ENCODE measurements at regions not wholly inside any gene's neighbourhood (a gene's known extent, or its start where the extent isn't known, plus 50 kb on each side); places are given as distances from the start of the nearest gene placed in this dataset.

DNA sequence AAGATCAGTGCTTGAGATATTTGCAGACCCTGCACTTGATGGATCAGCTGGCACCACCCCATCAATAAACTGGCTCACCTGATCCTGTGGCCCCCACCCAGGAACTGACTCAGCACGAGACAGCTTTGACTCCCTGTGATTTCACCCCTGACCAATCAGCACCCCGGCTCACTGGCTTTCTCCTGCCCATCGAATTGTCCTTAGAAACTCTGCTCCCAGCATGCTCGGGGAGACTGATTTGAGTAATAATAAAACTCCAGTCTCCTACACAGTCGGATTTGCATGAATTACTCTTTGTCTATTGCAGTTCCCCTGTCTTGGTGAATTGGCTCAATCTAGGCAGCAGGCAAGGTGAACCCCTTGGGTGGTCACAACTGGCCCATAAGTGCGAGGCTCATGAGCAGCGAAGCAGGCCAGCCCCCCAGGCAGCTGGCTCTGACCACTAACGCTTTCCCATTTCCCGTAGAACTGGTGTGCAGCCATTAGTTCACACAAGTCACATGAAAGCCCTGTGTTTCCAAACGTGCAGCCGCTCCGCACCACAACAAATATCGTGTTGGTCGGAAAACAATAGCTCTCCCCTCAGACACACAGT lies 79.6 kb downstream of the RSPH3 start:
- Histone ChIP-seq H3K27ac (no peak overlapping the region), H3K27me3 (no peaks in the 10 kb centered on the region), H3K4me1 (no peaks in the 10 kb centered on the region), H3K4me3 (no peak overlapping the region), H3K36me3 (no peaks in the 10 kb centered on the region), H3K9me3 (no peaks in the 10 kb centered on the region)
- TF ChIP-seq POLR2A (IDR thresholded peaks at IDR 0.05), result no peak
- TF ChIP-seq, protein P1, sequence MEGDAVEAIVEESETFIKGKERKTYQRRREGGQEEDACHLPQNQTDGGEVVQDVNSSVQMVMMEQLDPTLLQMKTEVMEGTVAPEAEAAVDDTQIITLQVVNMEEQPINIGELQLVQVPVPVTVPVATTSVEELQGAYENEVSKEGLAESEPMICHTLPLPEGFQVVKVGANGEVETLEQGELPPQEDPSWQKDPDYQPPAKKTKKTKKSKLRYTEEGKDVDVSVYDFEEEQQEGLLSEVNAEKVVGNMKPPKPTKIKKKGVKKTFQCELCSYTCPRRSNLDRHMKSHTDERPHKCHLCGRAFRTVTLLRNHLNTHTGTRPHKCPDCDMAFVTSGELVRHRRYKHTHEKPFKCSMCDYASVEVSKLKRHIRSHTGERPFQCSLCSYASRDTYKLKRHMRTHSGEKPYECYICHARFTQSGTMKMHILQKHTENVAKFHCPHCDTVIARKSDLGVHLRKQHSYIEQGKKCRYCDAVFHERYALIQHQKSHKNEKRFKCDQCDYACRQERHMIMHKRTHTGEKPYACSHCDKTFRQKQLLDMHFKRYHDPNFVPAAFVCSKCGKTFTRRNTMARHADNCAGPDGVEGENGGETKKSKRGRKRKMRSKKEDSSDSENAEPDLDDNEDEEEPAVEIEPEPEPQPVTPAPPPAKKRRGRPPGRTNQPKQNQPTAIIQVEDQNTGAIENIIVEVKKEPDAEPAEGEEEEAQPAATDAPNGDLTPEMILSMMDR (IDR thresholded peaks at IDR 0.05), result no peak
- intact Hi-C loops (cut with DNase I), result no loop called here
- DNase-seq, result no peak
- WGBS (ENCODE audit: insufficient coverage, low coverage, low lambda C conversion rate, missing lambda C conversion rate), result 75% methylated on average over 7 of the region's 14 CpGs
- ATAC-seq, result no peak

DNA sequence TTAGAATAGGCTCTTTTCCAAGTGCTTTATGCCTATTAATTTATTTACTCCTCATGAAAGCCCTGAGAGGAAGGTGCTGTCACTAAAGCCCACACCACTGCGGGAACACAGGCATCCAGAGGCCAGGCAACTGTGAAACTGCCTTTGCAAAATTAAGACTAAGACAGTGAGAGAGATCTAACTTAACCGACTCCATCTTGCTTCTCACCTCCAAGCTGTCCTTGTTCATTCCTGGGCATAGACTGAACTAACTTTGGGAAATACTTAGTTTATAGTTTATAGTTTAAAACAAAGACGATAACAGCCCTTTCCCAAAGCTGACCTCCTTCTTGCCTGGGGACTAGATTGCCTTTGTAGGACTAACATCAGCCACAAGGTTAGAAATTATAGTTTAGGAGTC lies 80.1 kb downstream of the RSPH3 start:
- Histone ChIP-seq H3K36me3 (no peaks in the 10 kb centered on the region), H3K27me3 (no peaks in the 10 kb centered on the region), H3K4me3 (no peak overlapping the region), H3K9me3 (no peaks in the 10 kb centered on the region), H3K4me1 (no peaks in the 10 kb centered on the region), H3K27ac (no peak overlapping the region)
- ATAC-seq, result no peak
- intact Hi-C loops (cut with DNase I), result no loop called here
- 82% methylated on average over 3 of the region's 3 CpGs for WGBS (ENCODE audit: insufficient coverage, low coverage, low lambda C conversion rate, missing lambda C conversion rate)
- no peak for DNase-seq
- TF ChIP-seq, protein P1 (IDR thresholded peaks at IDR 0.05), result no peak
- no peak for TF ChIP-seq POLR2A (IDR thresholded peaks at IDR 0.05)

- DNase-seq, result no peak
- TF ChIP-seq POLR2A (IDR thresholded peaks at IDR 0.05), result no peak
- TF ChIP-seq, protein P1 (IDR thresholded peaks at IDR 0.05), result no peak
- H3K27me3 ChIP-seq, result no peaks in the 10 kb centered on the region
These were observed 83.4 kb downstream of the RSPH3 start for GRCh38 chr6:158916617-158917016.

GRCh38 chr6:158914923-158915322 lies 85.1 kb downstream of the RSPH3 start:
- TF ChIP-seq, protein P1 (IDR thresholded peaks at IDR 0.05), result no peak
- no peak for TF ChIP-seq POLR2A (IDR thresholded peaks at IDR 0.05)
- Histone ChIP-seq H3K36me3 (no peaks in the 10 kb centered on the region), H3K27me3 (no peaks in the 10 kb centered on the region), H3K27ac (no peak overlapping the region), H3K9me3 (no peaks in the 10 kb centered on the region), H3K4me3 (no peak overlapping the region), H3K4me1 (no peaks in the 10 kb centered on the region)
- 64% methylated on average over 7 of the region's 8 CpGs for WGBS (ENCODE audit: insufficient coverage, low coverage, low lambda C conversion rate, missing lambda C conversion rate)
- ATAC-seq (peak in 1 of 4 donors; percentile 58), DNase-seq (no peak)
- intact Hi-C loops (cut with DNase I), result no loop called here

More at GRCh38 chr6:158916617-158917016, 83.4 kb downstream of the RSPH3 start:
- no peaks in the 10 kb centered on the region for H3K9me3 ChIP-seq
- no peaks in the 10 kb centered on the region for H3K4me1 ChIP-seq
- H3K27ac ChIP-seq, result no peak overlapping the region
- intact Hi-C loops (cut with DNase I), result no loop called here
- ATAC-seq, result no peak
- no peaks in the 10 kb centered on the region for H3K36me3 ChIP-seq
- WGBS (ENCODE audit: insufficient coverage, low coverage, low lambda C conversion rate, missing lambda C conversion rate), result 87% methylated on average over 8 of the region's 11 CpGs
- H3K4me3 ChIP-seq, result no peak overlapping the region

- Histone ChIP-seq H3K4me1 (no peaks in the 10 kb centered on the region), H3K9me3 (no peaks in the 10 kb centered on the region), H3K4me3 (no peak overlapping the region), H3K27me3 (no peaks in the 10 kb centered on the region), H3K27ac (no peak overlapping the region), H3K36me3 (no peaks in the 10 kb centered on the region)
- intact Hi-C loops (cut with DNase I), result no loop called here
- TF ChIP-seq POLR2A (IDR thresholded peaks at IDR 0.05), result no peak
- TF ChIP-seq, protein P1 (IDR thresholded peaks at IDR 0.05), result no peak
- ATAC-seq (no peak), DNase-seq (no peak)
- WGBS (ENCODE audit: insufficient coverage, low coverage, low lambda C conversion rate, missing lambda C conversion rate), result 78% methylated on average over 6 of the region's 9 CpGs
These were observed 86.4 kb downstream of the RSPH3 start for GRCh38 chr6:158913580-158913979.
